Gastroesophageal sphincter (tissue), 3 donors: ENCODE measurements at regions not wholly inside any gene's neighbourhood (a gene's known extent, or its start where the extent isn't known, plus 50 kb on each side); places are given as distances from the start of the nearest gene placed in this dataset.

Experiments
- EP300 ChIP-seq: sonication (generic); formaldehyde crosslinking; IDR thresholded peaks from one replicate; pipeline ENCODE4 v1.6.1; 2017; ENCODE audit warnings: antibody characterized with exemption, mild to moderate bottlenecking
- POLR2A ChIP-seq, 2 donors: fragments of 450-650 bp; IDR thresholded peaks; one replicate each; pipeline ENCODE4 v1.6.1; 2017; ENCODE audit warnings: antibody characterized with exemption in 2 of 2, mild to moderate bottlenecking in 2 of 2, moderate library complexity in 1 of 2
- POLR2AphosphoS5 ChIP-seq: sonication (generic); formaldehyde crosslinking; IDR thresholded peaks from one replicate; pipeline ENCODE4 v1.6.1; 2017; ENCODE audit warnings: antibody characterized with exemption
- TF ChIP-seq, protein P1 (sequence below), 4 experiments: fragments of 200-600 bp in 2 of 4; fragments of 450-650 bp in 2 of 4; sonication (generic) in 1 of 4; IDR thresholded peaks; one replicate each; pipeline ENCODE4 v1.5.1; 2017 to 2019; ENCODE audit warnings: antibody characterized with exemption in 4 of 4, mild to moderate bottlenecking in 2 of 4, moderate library complexity in 2 of 4

DNA sequence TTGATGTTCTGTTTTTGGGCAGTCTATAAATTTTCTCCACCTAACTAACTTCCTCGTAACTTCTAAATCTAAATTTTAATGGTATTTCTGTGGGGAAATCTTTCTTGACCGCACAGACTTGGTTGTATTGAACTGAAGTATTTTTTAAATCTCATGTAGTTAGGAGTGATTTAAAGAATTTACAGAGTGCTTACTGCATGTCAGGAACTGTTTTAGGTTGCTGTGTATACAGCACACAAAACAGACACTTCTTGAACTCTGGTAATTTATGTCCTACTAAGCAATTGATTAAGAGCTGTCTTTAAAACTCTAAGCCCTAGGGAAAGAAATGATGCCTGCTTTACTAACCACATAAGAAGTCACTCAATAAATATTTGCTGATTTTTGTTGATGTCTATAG, 1350.2 kb downstream of the ZPLD1 start:
- TF ChIP-seq, protein P1, sequence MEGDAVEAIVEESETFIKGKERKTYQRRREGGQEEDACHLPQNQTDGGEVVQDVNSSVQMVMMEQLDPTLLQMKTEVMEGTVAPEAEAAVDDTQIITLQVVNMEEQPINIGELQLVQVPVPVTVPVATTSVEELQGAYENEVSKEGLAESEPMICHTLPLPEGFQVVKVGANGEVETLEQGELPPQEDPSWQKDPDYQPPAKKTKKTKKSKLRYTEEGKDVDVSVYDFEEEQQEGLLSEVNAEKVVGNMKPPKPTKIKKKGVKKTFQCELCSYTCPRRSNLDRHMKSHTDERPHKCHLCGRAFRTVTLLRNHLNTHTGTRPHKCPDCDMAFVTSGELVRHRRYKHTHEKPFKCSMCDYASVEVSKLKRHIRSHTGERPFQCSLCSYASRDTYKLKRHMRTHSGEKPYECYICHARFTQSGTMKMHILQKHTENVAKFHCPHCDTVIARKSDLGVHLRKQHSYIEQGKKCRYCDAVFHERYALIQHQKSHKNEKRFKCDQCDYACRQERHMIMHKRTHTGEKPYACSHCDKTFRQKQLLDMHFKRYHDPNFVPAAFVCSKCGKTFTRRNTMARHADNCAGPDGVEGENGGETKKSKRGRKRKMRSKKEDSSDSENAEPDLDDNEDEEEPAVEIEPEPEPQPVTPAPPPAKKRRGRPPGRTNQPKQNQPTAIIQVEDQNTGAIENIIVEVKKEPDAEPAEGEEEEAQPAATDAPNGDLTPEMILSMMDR (IDR thresholded peaks at IDR 0.05): no peak
- no peak for TF ChIP-seq POLR2AphosphoS5
- no peak for TF ChIP-seq POLR2A (IDR thresholded peaks at IDR 0.05)
- no peak for TF ChIP-seq EP300
